Activated B cell treated with CpG ODN at 0.5 μM for 24 hours (primary cell): ENCODE measurements at regions not wholly inside any gene's neighbourhood (a gene's known extent, or its start where the extent isn't known, plus 50 kb on each side); places are given as distances from the start of the nearest gene placed in this dataset.

Experiments
- ATAC-seq: fragments of 200-7000 bp; cut with Tn5 transposase; one replicate; pipeline ENCODE4 v1.10.0; 2021; ENCODE audit warnings: low read depth, mild to moderate bottlenecking, moderate library complexity
- CTCF ChIA-PET: fragments of 350-600 bp; sonication (Branson Sonifier 250); formaldehyde crosslinking; loops from one replicate; lab custom pipeline; 2021; ENCODE audit warnings: antibody characterized with exemption; lab: Charles Lee
- POLR2A ChIA-PET: fragments of 350-600 bp; sonication (Branson Sonifier 250); formaldehyde crosslinking; loops from one replicate; lab custom pipeline; 2021; ENCODE audit warnings: antibody characterized with exemption; lab: Charles Lee
- DNase-seq: peaks from one replicate; pipeline ENCODE4 v3.0.0; 2022
- H3K27ac Mint-ChIP-seq: one replicate; pipeline ENCODE4 v1.8.0; 2020; ENCODE audit warnings: mixed read lengths
- H3K27me3 Mint-ChIP-seq: one replicate; pipeline ENCODE4 v1.8.0; 2021; ENCODE audit warnings: mixed read lengths
- H3K36me3 Mint-ChIP-seq: one replicate; pipeline ENCODE4 v1.8.0; 2021; ENCODE audit warnings: low read depth, mixed read lengths
- H3K4me1 Mint-ChIP-seq: one replicate; pipeline ENCODE4 v1.8.0; 2021; ENCODE audit warnings: mixed read lengths
- H3K4me3 Mint-ChIP-seq: one replicate; pipeline ENCODE4 v1.8.0; 2020; ENCODE audit warnings: mild to moderate bottlenecking, mixed read lengths
- H3K9me3 Mint-ChIP-seq: one replicate; pipeline ENCODE4 v1.8.0; 2020; ENCODE audit warnings: mixed read lengths
- CTCF ChIP-seq: fragments of 200-600 bp; IDR thresholded peaks from one replicate; pipeline ENCODE4 v1.8.0; 2022; ENCODE audit warnings: antibody characterized with exemption, mild to moderate bottlenecking
- intact Hi-C: fragments of 100-400 bp; cut with micrococcal nuclease; formaldehyde crosslinking; loops from one replicate; pipeline ENCODE4 v1.15.1; 2024

- intact Hi-C loops, result no loop called here
- ChIA-PET CTCF (no interaction called here), POLR2A (no interaction called here)
- H3K9me3 Mint-ChIP-seq, result no peaks in the 10 kb centered on the region
- H3K27me3 Mint-ChIP-seq, result peaks cover 9% of the 10 kb centered on the region
- DNase-seq (no peak), ATAC-seq (no peak)
- no peaks in the 10 kb centered on the region for H3K36me3 Mint-ChIP-seq
- H3K4me1 Mint-ChIP-seq, result no peaks in the 10 kb centered on the region
- no peak for TF ChIP-seq CTCF
- no peak overlapping the region for H3K27ac Mint-ChIP-seq
- H3K4me3 Mint-ChIP-seq, result no peak overlapping the region
These were observed 98.7 kb upstream of the PALM2AKAP2 start for GRCh38 chr9:109681301-109681700.

GRCh38 chr9:109682227-109682626, 97.8 kb upstream of the PALM2AKAP2 start:
- H3K9me3 Mint-ChIP-seq, result peaks cover 3% of the 10 kb centered on the region

GRCh38 chr9:109683521-109683920, 96.5 kb upstream of the PALM2AKAP2 start:
- Mint-ChIP-seq H3K4me1 (no peaks in the 10 kb centered on the region), H3K9me3 (peaks cover 3% of the 10 kb centered on the region), H3K27ac (no peak overlapping the region), H3K36me3 (no peaks in the 10 kb centered on the region), H3K4me3 (no peak overlapping the region), H3K27me3 (peaks cover 7% of the 10 kb centered on the region)
- DNase-seq (no peak), ATAC-seq (no peak)
- POLR2A ChIA-PET, result no interaction called here
- intact Hi-C loops, result no loop called here
- no peak for TF ChIP-seq CTCF
- CTCF ChIA-PET, result no interaction called here

More at GRCh38 chr9:109682227-109682626, 97.8 kb upstream of the PALM2AKAP2 start:
- ChIA-PET CTCF (no interaction called here), POLR2A (no interaction called here)
- H3K4me3 Mint-ChIP-seq, result no peak overlapping the region
- H3K27ac Mint-ChIP-seq, result no peak overlapping the region
- intact Hi-C loops, result no loop called here
- no peaks in the 10 kb centered on the region for H3K36me3 Mint-ChIP-seq
- ATAC-seq, result no peak
- no peaks in the 10 kb centered on the region for H3K4me1 Mint-ChIP-seq
- H3K27me3 Mint-ChIP-seq, result peaks cover 7% of the 10 kb centered on the region
- TF ChIP-seq CTCF, result no peak
- DNase-seq, result no peak

- intact Hi-C loops, result no loop called here
- CTCF ChIA-PET, result no interaction called here
- Mint-ChIP-seq H3K27ac (no peak overlapping the region), H3K27me3 (peaks cover 7% of the 10 kb centered on the region), H3K36me3 (no peaks in the 10 kb centered on the region), H3K9me3 (peaks cover 3% of the 10 kb centered on the region), H3K4me1 (no peaks in the 10 kb centered on the region), H3K4me3 (no peak overlapping the region)
- TF ChIP-seq CTCF, result no peak
- no peak for DNase-seq
- no peak for ATAC-seq
- POLR2A ChIA-PET, result no interaction called here
These were observed 90.3 kb upstream of the PALM2AKAP2 start for GRCh38 chr9:109689701-109690100.

GRCh38 chr9:109699019-109699418, 81.0 kb upstream of the PALM2AKAP2 start:
- ATAC-seq (no peak), DNase-seq (no peak)
- no peak overlapping the region for H3K27ac Mint-ChIP-seq
- no peaks in the 10 kb centered on the region for H3K36me3 Mint-ChIP-seq
- H3K4me3 Mint-ChIP-seq, result no peak overlapping the region
- ChIA-PET POLR2A (no interaction called here), CTCF (no interaction called here)
- H3K27me3 Mint-ChIP-seq, result peaks cover 5% of the 10 kb centered on the region
- no peak for TF ChIP-seq CTCF
- no peaks in the 10 kb centered on the region for H3K4me1 Mint-ChIP-seq
- no peaks in the 10 kb centered on the region for H3K9me3 Mint-ChIP-seq
- intact Hi-C loops, result loop anchor here (5.0 kb wide), 1 partner anchor 393 kb away; no protein-coding TSS in a partner anchor
